Esophagus muscularis mucosa (tissue), 4 donors: ENCODE measurements at regions not wholly inside any gene's neighbourhood (a gene's known extent, or its start where the extent isn't known, plus 50 kb on each side); places are given as distances from the start of the nearest gene placed in this dataset.

Experiments
- DNase-seq: peaks from one replicate; pipeline ENCODE4 v3.0.0-alpha.2; 2017; ENCODE audit errors: extremely low spot score
- H3K27ac ChIP-seq, 4 donors: fragments of 200-600 bp; sonication (generic); replicated peaks in 1 of 4; 1 replicate in 3 of 4; 2 replicates in 1 of 4; pipeline ENCODE4 v1.5.1; 2016 to 2019; ENCODE audit warnings: mild to moderate bottlenecking in 1 of 4
- H3K27me3 ChIP-seq, 4 donors: fragments of 200-600 bp; sonication (generic); one replicate each; pipeline versions ENCODE4 v1.5.1 to v1.6.0; 2016 to 2019
- H3K36me3 ChIP-seq, 4 donors: fragments of 200-600 bp; sonication (generic); one replicate each; pipeline ENCODE4 v1.5.1; 2016 to 2019
- H3K4me1 ChIP-seq, 4 donors: fragments of 200-600 bp; sonication (generic); one replicate each; pipeline ENCODE4 v1.5.1; 2016 to 2019
- H3K4me3 ChIP-seq, 4 donors: fragments of 200-600 bp; sonication (generic); 1 replicate in 2 of 4; 2 replicates in 2 of 4; pipeline ENCODE4 v1.5.1; 2016 to 2019; ENCODE audit warnings: mild to moderate bottlenecking in 4 of 4, moderate library complexity in 1 of 4
- H3K9me3 ChIP-seq, 4 donors: fragments of 200-600 bp; sonication (generic); 1 replicate in 3 of 4; 2 replicates in 1 of 4; pipeline ENCODE4 v1.5.1; 2016 to 2019
- CTCF ChIP-seq, 3 experiments: fragments of 200-600 bp in 2 of 3; fragments of 450-650 bp in 1 of 3; sonication (generic) in 2 of 3; IDR thresholded peaks; one replicate each; pipeline ENCODE4 v1.5.1; 2017 to 2019; ENCODE audit warnings: antibody characterized with exemption in 3 of 3, mild to moderate bottlenecking in 2 of 3, moderate library complexity in 1 of 3
- EP300 ChIP-seq: sonication (generic); formaldehyde crosslinking; IDR thresholded peaks from one replicate; pipeline ENCODE4 v1.6.1; 2017; ENCODE audit warnings: antibody characterized with exemption
- POLR2A ChIP-seq: fragments of 450-650 bp; IDR thresholded peaks from one replicate; pipeline ENCODE4 v1.6.1; 2017; ENCODE audit warnings: antibody characterized with exemption, moderate library complexity, mild to moderate bottlenecking, low read depth
- POLR2AphosphoS5 ChIP-seq, 2 donors: sonication (generic); formaldehyde crosslinking; IDR thresholded peaks; one replicate each; pipeline ENCODE4 v1.6.1; 2017; ENCODE audit warnings: antibody characterized with exemption in 2 of 2
- WGBS: methylation state at CpG from one replicate; pipeline ENCODE4 v1.1.5; 2018; 5-methylcytosine and 5-hydroxymethylcytosine counted together
- intact Hi-C: fragments of 100-400 bp; cut with DNase I; formaldehyde crosslinking; loops from one replicate; pipeline ENCODE4 v1.15.1; 2023

DNA sequence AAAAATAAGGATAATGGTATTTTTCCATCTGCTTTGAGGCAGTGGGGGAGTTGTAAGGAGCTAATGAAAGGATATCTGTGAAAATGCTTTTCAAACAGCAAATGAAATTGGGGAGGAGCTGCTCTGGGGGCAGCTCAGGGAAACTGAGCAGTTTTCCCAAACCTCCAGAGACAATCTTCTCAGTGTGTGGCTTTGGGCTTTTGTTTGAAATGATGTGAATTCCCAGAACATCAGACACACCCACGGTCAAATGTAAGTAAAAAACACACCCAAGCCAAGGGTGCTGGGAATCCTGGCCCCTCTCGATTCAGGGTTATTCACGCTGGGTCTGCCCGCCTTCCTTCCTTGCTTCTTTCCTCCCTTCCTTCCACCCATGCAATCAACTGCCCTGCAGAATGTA lies 512.6 kb downstream of the BNC2 start:
- H3K9me3 ChIP-seq = no peaks in the 10 kb centered on the region
- TF ChIP-seq EP300 (no peak), POLR2AphosphoS5 (IDR thresholded peaks at IDR 0.05) (no peak), CTCF (IDR thresholded peaks at IDR 0.05) (no peak), POLR2A (no peak)
- 82% methylated on average over 4 of the region's 4 CpGs for WGBS
- H3K36me3 ChIP-seq = no peaks in the 10 kb centered on the region
- H3K27ac ChIP-seq = no peak overlapping the region
- H3K4me3 ChIP-seq = no peak overlapping the region
- no peak for DNase-seq
- intact Hi-C loops = no loop called here
- H3K4me1 ChIP-seq = peaks cover 0 to 7% (median 1%) of the 10 kb centered on the region in 4 donors
- no peaks in the 10 kb centered on the region for H3K27me3 ChIP-seq

GRCh38 chr9:16358751-16359150 lies 511.7 kb downstream of the BNC2 start:
- no peak for DNase-seq
- WGBS = 100% methylated on average over 2 of the region's 2 CpGs
- intact Hi-C loops = no loop called here
- Histone ChIP-seq H3K36me3 (no peaks in the 10 kb centered on the region), H3K27me3 (no peaks in the 10 kb centered on the region), H3K4me3 (no peak overlapping the region), H3K4me1 (peaks cover 0 to 10% (median 2%) of the 10 kb centered on the region in 4 donors), H3K27ac (no peak overlapping the region), H3K9me3 (no peaks in the 10 kb centered on the region)
- TF ChIP-seq EP300 (no peak), POLR2AphosphoS5 (IDR thresholded peaks at IDR 0.05) (no peak), CTCF (IDR thresholded peaks at IDR 0.05) (no peak), POLR2A (no peak)
